H1 (cell line): ENCODE measurements at regions not wholly inside any gene's neighbourhood (a gene's known extent, or its start where the extent isn't known, plus 50 kb on each side); places are given as distances from the start of the nearest gene placed in this dataset.

Source experiments
- CTCF ChIA-PET: fragments of 300-600 bp; sonication (Branson Sonifier 250); formaldehyde crosslinking; loops from one replicate; lab custom pipeline; 2021; ENCODE audit not compliant: partially characterized antibody; lab: Charles Lee
- POLR2A ChIA-PET: fragments of 300-600 bp; sonication (Branson Sonifier 250); formaldehyde crosslinking; loops from one replicate; lab custom pipeline; 2021; ENCODE audit warnings: inconsistent platforms; ENCODE audit not compliant: partially characterized antibody; lab: Charles Lee
- DNase-seq, 2 experiments: peaks; one replicate each; pipeline versions ENCODE4 v3.0.0 to v3.0.0-alpha.2; 2010 to 2022; ENCODE audit warnings: low spot score in 2 of 2, low read depth in 1 of 2, mixed read lengths in 1 of 2
- FAIRE-seq: peaks from 2 replicates; lab custom pipeline; 2011; peaks lifted over from hg19 to GRCh38; lab: Jason Lieb, UNC
- H2AFZ ChIP-seq: 2 replicates; pipeline ENCODE4 v1.8.1; 2012; ENCODE audit warnings: low read length, inconsistent platforms
- H2AK5ac ChIP-seq: 2 replicates; pipeline ENCODE4 v1.6.1; 2013; ENCODE audit warnings: low read depth, low read length
- H2BK120ac ChIP-seq: replicated peaks from 2 replicates; pipeline ENCODE3; 2013; ENCODE audit warnings: low read depth, low read length, inconsistent platforms
- H2BK12ac ChIP-seq: 2 replicates; pipeline ENCODE4 v1.6.1; 2013; ENCODE audit warnings: low read depth, low read length
- H2BK15ac ChIP-seq: 2 replicates; pipeline ENCODE4 v1.6.1; 2013; ENCODE audit warnings: low read length
- H2BK20ac ChIP-seq: 2 replicates; pipeline ENCODE4 v1.6.1; 2013; ENCODE audit warnings: low read length
- H2BK5ac ChIP-seq: 2 replicates; pipeline ENCODE4 v1.6.1; 2013; ENCODE audit warnings: low read depth, low read length
- H3K14ac ChIP-seq: 2 replicates; pipeline ENCODE4 v1.6.1; 2013; ENCODE audit warnings: inconsistent platforms; ENCODE audit not compliant: insufficient read length
- H3K18ac ChIP-seq: 2 replicates; pipeline ENCODE4 v1.6.1; 2013; ENCODE audit warnings: low read length; ENCODE audit errors: extremely low read depth
- H3K23ac ChIP-seq: 2 replicates; pipeline ENCODE4 v1.6.1; 2013; ENCODE audit warnings: inconsistent platforms; ENCODE audit not compliant: insufficient read length
- H3K23me2 ChIP-seq: 2 replicates; pipeline ENCODE4 v1.6.1; 2013; ENCODE audit warnings: low read depth, low read length
- H3K27ac ChIP-seq: 2 replicates; pipeline ENCODE4 v1.6.1; 2011; ENCODE audit warnings: low read depth, low read length, inconsistent platforms
- H3K27me3 ChIP-seq, 4 experiments: replicated peaks in 1 of 4; 1 replicate in 1 of 4; 2 replicates in 3 of 4; pipeline versions ENCODE4 v1.6.1 to v1.8.1; 2011 to 2013; ENCODE audit warnings: low read length in 3 of 4, mild to moderate bottlenecking in 3 of 4, inconsistent platforms in 2 of 4, mixed read lengths in 2 of 4, moderate library complexity in 1 of 4; ENCODE audit not compliant: control insufficient read depth in 3 of 4, insufficient read depth in 3 of 4; ENCODE audit errors: extremely low read depth in 1 of 4
- H3K36me3 ChIP-seq, 4 experiments: 2 replicates each; pipeline versions ENCODE4 v1.6.1 to v1.8.1; 2011 to 2013; ENCODE audit warnings: mild to moderate bottlenecking in 4 of 4, low read length in 3 of 4, moderate library complexity in 2 of 4, control low read depth in 1 of 4, inconsistent platforms in 1 of 4; ENCODE audit not compliant: insufficient read depth in 4 of 4, control insufficient read depth in 2 of 4
- H3K4ac ChIP-seq: replicated peaks from 2 replicates; pipeline ENCODE3; 2013; ENCODE audit warnings: low read length, low read depth, mixed read lengths, inconsistent platforms; ENCODE audit not compliant: insufficient read length
- H3K4me1 ChIP-seq, 4 experiments: replicated peaks in 1 of 4; 1 replicate in 1 of 4; 2 replicates in 3 of 4; pipeline versions ENCODE4 v1.6.1 to v1.8.1; 2011 to 2013; ENCODE audit warnings: low read length in 3 of 4, inconsistent platforms in 2 of 4, mixed read lengths in 1 of 4; ENCODE audit not compliant: insufficient read depth in 4 of 4, control insufficient read depth in 3 of 4
- H3K4me2 ChIP-seq, 2 experiments: 2 replicates each; pipeline versions ENCODE4 v1.6.1 to v1.8.1; 2011 to 2013; ENCODE audit warnings: low read depth in 2 of 2, low read length in 2 of 2, control low read depth in 1 of 2, inconsistent platforms in 1 of 2, mild to moderate bottlenecking in 1 of 2; ENCODE audit not compliant: insufficient read depth in 1 of 2
- H3K4me3 ChIP-seq, 4 experiments: fragments of 200-600, 300-600 bp in 1 of 4; sonication (generic), shearing (Covaris generic), sonication (Bioruptor Twin) in 1 of 4; 2 replicates each; pipeline versions ENCODE4 v1.5.1 to v1.8.1; 2011 to 2016; ENCODE audit warnings: low read length in 4 of 4, low read depth in 3 of 4, control low read depth in 2 of 4, inconsistent platforms in 2 of 4, mild to moderate bottlenecking in 2 of 4, mixed read lengths in 1 of 4, moderate library complexity in 1 of 4; ENCODE audit not compliant: insufficient read depth in 2 of 4; ENCODE audit errors: extremely low read depth in 1 of 4
- H3K56ac ChIP-seq: replicated peaks from 2 replicates; pipeline ENCODE3; 2013; ENCODE audit warnings: low read depth, mild to moderate bottlenecking, mixed read lengths, low read length, inconsistent platforms; ENCODE audit not compliant: insufficient read length
- H3K79me1 ChIP-seq: 2 replicates; pipeline ENCODE4 v1.6.1; 2013; ENCODE audit warnings: low read depth, low read length, control low read depth
- H3K79me2 ChIP-seq, 2 experiments: 2 replicates each; pipeline versions ENCODE4 v1.6.1 to v1.8.1; 2012 to 2013; ENCODE audit warnings: low read length in 2 of 2, mild to moderate bottlenecking in 2 of 2, inconsistent platforms in 1 of 2; ENCODE audit not compliant: insufficient read depth in 2 of 2, control insufficient read depth in 1 of 2
- H3K9ac ChIP-seq, 4 experiments: replicated peaks in 1 of 4; 1 replicate in 1 of 4; 2 replicates in 3 of 4; pipeline versions ENCODE4 v1.6.1 to v1.8.1; 2011 to 2013; ENCODE audit warnings: low read depth in 3 of 4, low read length in 3 of 4, control low read depth in 2 of 4, mild to moderate bottlenecking in 2 of 4, moderate library complexity in 2 of 4, inconsistent platforms in 1 of 4; ENCODE audit errors: extremely low read depth in 1 of 4
- H3K9me3 ChIP-seq, 2 experiments: 2 replicates each; pipeline versions ENCODE4 v1.6.1 to v1.8.1; 2012 to 2013; ENCODE audit warnings: mild to moderate bottlenecking in 2 of 2, moderate library complexity in 2 of 2, control low read depth in 1 of 2, inconsistent platforms in 1 of 2, low read depth in 1 of 2, low read length in 1 of 2, mixed read lengths in 1 of 2; ENCODE audit not compliant: insufficient read depth in 2 of 2
- H4K20me1 ChIP-seq, 2 experiments: replicated peaks in 1 of 2; 2 replicates each; pipeline versions ENCODE3 to v1.8.1; 2011 to 2013; ENCODE audit warnings: inconsistent platforms in 2 of 2, low read length in 2 of 2, mild to moderate bottlenecking in 1 of 2; ENCODE audit not compliant: insufficient read depth in 2 of 2, control insufficient read depth in 1 of 2
- H4K5ac ChIP-seq: 2 replicates; pipeline ENCODE4 v1.6.1; 2013; ENCODE audit warnings: low read length, low read depth, mixed read lengths, inconsistent platforms; ENCODE audit not compliant: insufficient read length
- H4K8ac ChIP-seq: 2 replicates; pipeline ENCODE4 v1.8.0; 2013; ENCODE audit warnings: mild to moderate bottlenecking, moderate library complexity, low read length, inconsistent platforms; ENCODE audit not compliant: insufficient read depth; ENCODE audit errors: extremely low read depth
- H4K91ac ChIP-seq: replicated peaks from 2 replicates; pipeline ENCODE3; 2013; ENCODE audit warnings: low read length, mixed read lengths, inconsistent platforms; ENCODE audit not compliant: insufficient read length
- E2F6 ChIP-seq: IDR thresholded peaks from 2 replicates; pipeline ENCODE4 v1.6.1; 2012; ENCODE audit warnings: inconsistent platforms
- FOSL1 ChIP-seq: IDR thresholded peaks from 2 replicates; pipeline ENCODE4 v1.6.1; 2011; ENCODE audit warnings: mild to moderate bottlenecking, low read depth, low read length, moderate library complexity; ENCODE audit not compliant: insufficient read depth
- HDAC6 ChIP-seq: IDR thresholded peaks from one replicate; pipeline ENCODE4 v1.7.1; 2012; ENCODE audit warnings: low read depth, mild to moderate bottlenecking, inconsistent platforms, low read length, moderate library complexity
- KDM1A ChIP-seq: fragments of 200-600, 300-600 bp; sonication (generic); IDR thresholded peaks from 2 replicates; pipeline ENCODE4 v1.7.1; 2016; ENCODE audit warnings: mild to moderate bottlenecking, low read length, borderline replicate concordance
- KDM5A ChIP-seq: fragments of 200-600 bp; IDR thresholded peaks from 2 replicates; pipeline ENCODE4 v1.7.1; 2012; ENCODE audit warnings: mild to moderate bottlenecking, low read length, inconsistent platforms, mixed read lengths
- PHF8 ChIP-seq: fragments of 200-600 bp; sonication (generic); conservative IDR thresholded peaks from 2 replicates; pipeline ENCODE4 v1.7.1; 2012; ENCODE audit warnings: low read depth, mild to moderate bottlenecking, inconsistent platforms, low read length, moderate library complexity
- POLR2AphosphoS5 ChIP-seq: IDR thresholded peaks from 2 replicates; pipeline ENCODE4 v1.6.1; 2011; ENCODE audit warnings: low read depth, low read length
- RBBP5 ChIP-seq: IDR thresholded peaks from 2 replicates; pipeline ENCODE4 v1.7.1; 2012; ENCODE audit warnings: low read depth, mild to moderate bottlenecking, inconsistent platforms, low read length, moderate library complexity, borderline replicate concordance
- RXRA ChIP-seq: IDR thresholded peaks from 2 replicates; pipeline ENCODE4 v1.6.1; 2011; ENCODE audit warnings: low read depth, mild to moderate bottlenecking, low read length, moderate library complexity; ENCODE audit not compliant: insufficient read depth
- SIN3A ChIP-seq, 2 experiments: IDR thresholded peaks in 1 of 2; conservative IDR thresholded peaks in 1 of 2; 2 replicates each; pipeline ENCODE4 v1.6.1; 2011 to 2012; ENCODE audit warnings: low read length in 2 of 2, improper control_type of control experiment in 1 of 2, low read depth in 1 of 2, mild to moderate bottlenecking in 1 of 2
- TAF1 ChIP-seq: IDR thresholded peaks from 2 replicates; pipeline ENCODE4 v1.6.1; 2011; ENCODE audit warnings: mild to moderate bottlenecking, low read depth, low read length
- YY1 ChIP-seq: IDR thresholded peaks from 2 replicates; pipeline ENCODE4 v1.6.1; 2011; ENCODE audit warnings: low read depth, mild to moderate bottlenecking, low read length
- WGBS, 2 experiments: shearing (Covaris generic) in 1 of 2; methylation state at CpG; one replicate each; pipeline versions ENCODE4 v1.1.6 to v1.1.7; 2013 to 2015; ENCODE audit warnings: low lambda C conversion rate in 2 of 2, mixed read lengths in 2 of 2, inconsistent platforms in 1 of 2, low coverage in 1 of 2, missing lambda C conversion rate in 1 of 2; ENCODE audit not compliant: insufficient replicate concordance in 2 of 2, insufficient coverage in 1 of 2, insufficient read length in 1 of 2; ENCODE audit errors: extremely low coverage in 1 of 2, missing lambda C conversion rate in 1 of 2; 5-methylcytosine and 5-hydroxymethylcytosine counted together

DNA sequence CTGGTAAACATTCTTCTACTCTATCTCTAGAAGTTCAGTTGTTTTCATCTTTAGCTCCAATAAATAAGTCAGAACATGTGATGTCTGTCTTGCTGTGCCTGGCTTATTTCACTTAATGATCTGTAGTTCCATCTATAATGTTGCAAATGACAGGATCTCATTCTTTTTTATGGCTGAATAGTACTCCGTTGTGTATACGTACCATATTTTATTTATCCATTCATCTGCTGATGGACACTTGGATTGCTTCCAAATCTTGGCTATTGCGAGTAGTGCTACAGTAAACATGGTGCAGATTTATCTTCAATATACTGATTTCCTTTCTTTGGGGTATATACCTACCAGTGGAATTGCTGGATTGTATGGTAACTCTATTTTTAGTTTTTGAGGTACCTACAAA is 124.4 kb downstream of the ZNF33B start:
- Histone ChIP-seq H3K14ac (no peak overlapping the region), H3K27me3 (no peaks in the 10 kb centered on the region; a peak in 1 of 7 replicates)
- CTCF ChIA-PET = no interaction called here

More for the DNA sequence above, 124.4 kb downstream of the ZNF33B start:
- POLR2A ChIA-PET = no interaction called here
- peaks cover 0 to 3% (median 0%) of the 10 kb centered on the region in 4 experiments; a peak in 2 of 8 replicates for H3K36me3 ChIP-seq
- no peak overlapping the region for H3K4ac ChIP-seq
- H3K27ac ChIP-seq = no peak overlapping the region
- no peak overlapping the region for H2BK120ac ChIP-seq
- no peak overlapping the region for H3K4me3 ChIP-seq
- H4K8ac ChIP-seq = no peak overlapping the region
- H3K79me1 ChIP-seq = no peaks in the 10 kb centered on the region
- H3K23me2 ChIP-seq = no peaks in the 10 kb centered on the region; the same call in 1 of the 2 replicates
- TF ChIP-seq PHF8 (no peak), YY1 (no peak), RBBP5 (no peak), E2F6 (no peak), FOSL1 (no peak), KDM1A (no peak), POLR2AphosphoS5 (no peak), HDAC6 (no peak), TAF1 (no peak), SIN3A (conservative IDR thresholded peaks at IDR 0.05 in 1 of 2, IDR thresholded peaks at IDR 0.05 in 1 of 2; ENCODE audit: low read depth in 1 of 2, low read length in 2 of 2) (no peak), KDM5A (no peak), RXRA (no peak)
- no peak overlapping the region for H2BK20ac ChIP-seq
- no peak overlapping the region for H3K9ac ChIP-seq
- DNase-seq (no peak), FAIRE-seq (no peak)
- no peak overlapping the region for H2BK12ac ChIP-seq
- H3K4me1 ChIP-seq = no peaks in the 10 kb centered on the region
- H3K9me3 ChIP-seq = peaks cover 74% of the 10 kb centered on the region in 2 experiments
- H4K20me1 ChIP-seq = no peaks in the 10 kb centered on the region
- H2BK15ac ChIP-seq = no peak overlapping the region
- H4K5ac ChIP-seq = no peak overlapping the region
- no peak overlapping the region for H2AK5ac ChIP-seq
- 94% methylated on average over 3 of the region's 3 CpGs; no CpG with 5 or more reads in 1 of the 2 experiments for WGBS, 2 experiments
- H4K91ac ChIP-seq = no peak overlapping the region
- H2BK5ac ChIP-seq = no peak overlapping the region
- no peak overlapping the region for H3K4me2 ChIP-seq
- no peak overlapping the region for H3K23ac ChIP-seq
- no peaks in the 10 kb centered on the region for H3K79me2 ChIP-seq
- no peak overlapping the region for H3K56ac ChIP-seq
- no peak overlapping the region for H3K18ac ChIP-seq
- no peak overlapping the region for H2AFZ ChIP-seq
